Stimulated activated CD4-positive, alpha-beta T cell treated with anti-CD3 and anti-CD28 coated beads, TNF-alpha, amount 100 ng/mL, for 24 hours (primary cell): ENCODE measurements at regions not wholly inside any gene's neighbourhood (a gene's known extent, or its start where the extent isn't known, plus 50 kb on each side); places are given as distances from the start of the nearest gene placed in this dataset.

Source experiments
- DNase-seq, 3 experiments: peaks; one replicate each; pipeline ENCODE4 v3.0.0-alpha.2; 2020; ENCODE audit warnings: low read depth in 3 of 3

GRCh38 chr14:101025696-101026095, 122.2 kb upstream of the RTL1 start:
- no peak for DNase-seq

GRCh38 chr14:101026341-101026740, 122.8 kb upstream of the RTL1 start:
- DNase-seq, result no peak

GRCh38 chr14:101027291-101027690, 123.8 kb upstream of the RTL1 start:
- no peak for DNase-seq

GRCh38 chr14:101027966-101028365, 124.4 kb upstream of the RTL1 start:
- DNase-seq, result no peak

- no peak for DNase-seq
Measured at GRCh38 chr14:101028971-101029667, 125.6 kb upstream of the RTL1 start.

GRCh38 chr14:101029668-101030290, 126.3 kb upstream of the RTL1 start:
- no peak for DNase-seq

- DNase-seq, result no peak
Measured at GRCh38 chr14:101030586-101030985, 127.1 kb upstream of the RTL1 start.

- DNase-seq, result no peak
Measured at GRCh38 chr14:101031186-101031585, 127.7 kb upstream of the RTL1 start.

- DNase-seq, result no peak
Measured at GRCh38 chr14:101031721-101032120, 128.2 kb upstream of the RTL1 start.

GRCh38 chr14:101032433-101032832, 128.9 kb upstream of the RTL1 start:
- DNase-seq, result no peak

GRCh38 chr14:101033006-101033405, 129.5 kb upstream of the RTL1 start:
- DNase-seq, result no peak

- DNase-seq, result no peak
Measured at GRCh38 chr14:101033446-101034165, 130.1 kb upstream of the RTL1 start.

GRCh38 chr14:101034986-101035385, 131.5 kb upstream of the RTL1 start:
- no peak for DNase-seq

- DNase-seq, result no peak
Measured at GRCh38 chr14:101035466-101036225, 132.1 kb upstream of the RTL1 start.

GRCh38 chr14:101037021-101037817, 133.7 kb upstream of the RTL1 start:
- DNase-seq, result no peak

- no peak for DNase-seq
Measured at GRCh38 chr14:101039031-101039754, 135.7 kb upstream of the RTL1 start.

GRCh38 chr14:101039755-101040138, 136.2 kb upstream of the RTL1 start:
- DNase-seq, result no peak

- no peak for DNase-seq
Measured at GRCh38 chr14:101040538-101041442, 137.3 kb upstream of the RTL1 start.

- no peak for DNase-seq
Measured at GRCh38 chr14:101043891-101044290, 140.4 kb upstream of the RTL1 start.

- no peak for DNase-seq
Measured at GRCh38 chr14:101044741-101045140, 141.2 kb upstream of the RTL1 start.
